MM.1S (cell line): ENCODE measurements at regions not wholly inside any gene's neighbourhood (a gene's known extent, or its start where the extent isn't known, plus 50 kb on each side); places are given as distances from the start of the nearest gene placed in this dataset.

Experiments
- CTCF ChIP-seq: fragments of 300-600 bp; sonication (generic); IDR thresholded peaks from 2 replicates; pipeline ENCODE4 v1.5.1; 2016; ENCODE audit warnings: antibody characterized with exemption, low read length, mixed read lengths
- EZH2 ChIP-seq: fragments of 300-600 bp; sonication (generic); optimal IDR thresholded peaks from 2 replicates; pipeline ENCODE3; 2017; ENCODE audit warnings: low read depth, mild to moderate bottlenecking, antibody characterized with exemption, low read length, mixed read lengths
- EZH2phosphoT487 ChIP-seq: fragments of 300-600 bp; sonication (generic); IDR thresholded peaks from 2 replicates; pipeline ENCODE4 v1.6.1; 2018; ENCODE audit warnings: antibody characterized with exemption, low read length

- no peak for TF ChIP-seq CTCF
- no peak for TF ChIP-seq EZH2
- TF ChIP-seq EZH2phosphoT487, result no peak
These were observed 765.1 kb downstream of the KCNA4 start for GRCh38 chr11:29251738-29252137.
